Naive thymus-derived CD4-positive, alpha-beta T cell (primary cell): ENCODE measurements at regions not wholly inside any gene's neighbourhood (a gene's known extent, or its start where the extent isn't known, plus 50 kb on each side); places are given as distances from the start of the nearest gene placed in this dataset.

Experiments used
- ATAC-seq: fragments of 150-1000 bp; cut with Tn5 transposase; 2 replicates; pipeline ENCODE4 v1.10.0; 2021; ENCODE audit warnings: mild to moderate bottlenecking, moderate library complexity
- CTCF ChIA-PET: fragments of 350-600 bp; sonication (Branson Sonifier 250); formaldehyde crosslinking; loops from one replicate; lab custom pipeline; 2021; ENCODE audit warnings: antibody characterized with exemption; lab: Charles Lee
- POLR2A ChIA-PET: fragments of 350-600 bp; sonication (Branson Sonifier 250); formaldehyde crosslinking; loops from one replicate; lab custom pipeline; 2021; ENCODE audit warnings: antibody characterized with exemption, inconsistent platforms; lab: Charles Lee
- DNase-seq, 9 donors: peaks; one replicate each; pipeline versions ENCODE4 v3.0.0 to v3.0.0-alpha.2; 2020 to 2022; ENCODE audit warnings: mixed read lengths in 1 of 9
- H3K27ac ChIP-seq: one replicate; pipeline ENCODE4 v1.7.0; 2013; ENCODE audit warnings: mild to moderate bottlenecking, low read depth, low read length, moderate library complexity
- H3K27me3 ChIP-seq, 2 donors: one replicate each; pipeline ENCODE4 v1.7.0; 2013; ENCODE audit warnings: low read length in 2 of 2, mild to moderate bottlenecking in 2 of 2, moderate library complexity in 2 of 2; ENCODE audit not compliant: control insufficient read depth in 2 of 2, insufficient read depth in 2 of 2
- H3K36me3 ChIP-seq, 3 experiments: 1 replicate in 2 of 3; 2 replicates in 1 of 3; pipeline ENCODE4 v1.7.0; 2013; ENCODE audit warnings: low read length in 3 of 3, mild to moderate bottlenecking in 3 of 3, moderate library complexity in 1 of 3; ENCODE audit not compliant: insufficient read depth in 3 of 3, control insufficient read depth in 2 of 3
- H3K4me1 ChIP-seq, 2 donors: one replicate each; pipeline ENCODE4 v1.7.0; 2013; ENCODE audit warnings: low read length in 2 of 2, mild to moderate bottlenecking in 2 of 2, moderate library complexity in 1 of 2; ENCODE audit not compliant: control insufficient read depth in 2 of 2, insufficient read depth in 2 of 2
- H3K4me3 ChIP-seq: 2 replicates; pipeline ENCODE4 v1.7.0; 2013; ENCODE audit warnings: mild to moderate bottlenecking, low read length
- H3K9me3 ChIP-seq, 3 experiments: 1 replicate in 2 of 3; 2 replicates in 1 of 3; pipeline ENCODE4 v1.7.0; 2013; ENCODE audit warnings: low read length in 3 of 3; ENCODE audit not compliant: control insufficient read depth in 2 of 3
- H3K27ac Mint-ChIP-seq, 9 donors: one replicate each; pipeline ENCODE4 v1.8.0; 2020 to 2022; ENCODE audit warnings: mixed read lengths in 9 of 9, mild to moderate bottlenecking in 8 of 9, moderate library complexity in 5 of 9, inconsistent platforms in 2 of 9
- H3K27me3 Mint-ChIP-seq, 5 donors: one replicate each; pipeline ENCODE4 v1.8.0; 2021 to 2022; ENCODE audit warnings: mixed read lengths in 5 of 5, mild to moderate bottlenecking in 1 of 5
- H3K36me3 Mint-ChIP-seq, 5 donors: one replicate each; pipeline ENCODE4 v1.8.0; 2020 to 2022; ENCODE audit warnings: mixed read lengths in 5 of 5, mild to moderate bottlenecking in 3 of 5, inconsistent platforms in 1 of 5
- H3K4me1 Mint-ChIP-seq, 7 donors: one replicate each; pipeline ENCODE4 v1.8.0; 2020 to 2022; ENCODE audit warnings: mixed read lengths in 7 of 7, mild to moderate bottlenecking in 3 of 7, inconsistent platforms in 1 of 7
- H3K4me3 Mint-ChIP-seq, 10 donors: one replicate each; pipeline ENCODE4 v1.8.0; 2020 to 2022; ENCODE audit warnings: mild to moderate bottlenecking in 10 of 10, mixed read lengths in 10 of 10, moderate library complexity in 6 of 10, inconsistent platforms in 2 of 10
- H3K9me3 Mint-ChIP-seq, 11 donors: one replicate each; pipeline ENCODE4 v1.8.0; 2020 to 2022; ENCODE audit warnings: mixed read lengths in 11 of 11, mild to moderate bottlenecking in 4 of 11, inconsistent platforms in 1 of 11, moderate library complexity in 1 of 11
- intact Hi-C, 2 donors: fragments of 100-400 bp; cut with micrococcal nuclease; formaldehyde crosslinking; loops; one replicate each; pipeline ENCODE4 v1.15.1; 2023

GRCh38 chr1:101389547-101389929 lies 152.7 kb downstream of the S1PR1 start:
- Mint-ChIP-seq H3K36me3 (peaks cover 0 to 12% (median 5%) of the 10 kb centered on the region in 5 donors), H3K4me3 (no peak overlapping the region), H3K4me1 (peaks cover 0 to 6% (median 0%) of the 10 kb centered on the region in 7 donors), H3K9me3 (peaks cover 0 to 14% (median 7%) of the 10 kb centered on the region in 11 donors), H3K27ac (peak overlapping the region in 1 of 9 donors; percentile 56), H3K27me3 (peaks cover 0 to 9% (median 0%) of the 10 kb centered on the region in 5 donors)
- intact Hi-C loops, result no loop called here
- no peaks in the 10 kb centered on the region for H3K9me3 ChIP-seq
- no peaks in the 10 kb centered on the region for H3K36me3 ChIP-seq
- H3K27ac ChIP-seq, result no peak overlapping the region
- DNase-seq, result no peak
- H3K27me3 ChIP-seq, result no peaks in the 10 kb centered on the region
- ChIA-PET CTCF (no interaction called here), POLR2A (no interaction called here)
- no peaks in the 10 kb centered on the region for H3K4me1 ChIP-seq
- no peak for ATAC-seq
- no peak overlapping the region for H3K4me3 ChIP-seq

GRCh38 chr1:101392552-101392951 lies 155.7 kb downstream of the S1PR1 start:
- H3K4me1 ChIP-seq, result no peaks in the 10 kb centered on the region
- no peaks in the 10 kb centered on the region for H3K27me3 ChIP-seq
- H3K36me3 ChIP-seq, result no peaks in the 10 kb centered on the region
- no peak overlapping the region for H3K27ac Mint-ChIP-seq
- H3K4me3 Mint-ChIP-seq, result no peak overlapping the region
- CTCF ChIA-PET, result no interaction called here
- H3K36me3 Mint-ChIP-seq, result peaks cover 0 to 5% (median 0%) of the 10 kb centered on the region in 5 donors
- DNase-seq (no peak), ATAC-seq (no peak)
- no peak overlapping the region for H3K27ac ChIP-seq
- H3K4me1 Mint-ChIP-seq, result peaks cover 0 to 6% (median 0%) of the 10 kb centered on the region in 7 donors
- H3K9me3 ChIP-seq, result no peaks in the 10 kb centered on the region
- POLR2A ChIA-PET, result no interaction called here
- H3K27me3 Mint-ChIP-seq, result peaks cover 0 to 23% (median 0%) of the 10 kb centered on the region in 5 donors
- peaks cover 0 to 9% (median 0%) of the 10 kb centered on the region in 11 donors for H3K9me3 Mint-ChIP-seq
- intact Hi-C loops, result no loop called here
- no peak overlapping the region for H3K4me3 ChIP-seq

GRCh38 chr1:101394041-101394440 lies 157.2 kb downstream of the S1PR1 start:
- Mint-ChIP-seq H3K36me3 (no peaks in the 10 kb centered on the region), H3K9me3 (no peaks in the 10 kb centered on the region), H3K4me1 (peaks cover 0 to 4% (median 0%) of the 10 kb centered on the region in 7 donors), H3K27ac (peak overlapping the region in 1 of 9 donors; percentile 60), H3K27me3 (peaks cover 0 to 28% (median 0%) of the 10 kb centered on the region in 5 donors), H3K4me3 (no peak overlapping the region)
- no peak overlapping the region for H3K4me3 ChIP-seq
- ChIA-PET POLR2A (no interaction called here), CTCF (no interaction called here)
- no peak for DNase-seq
- H3K9me3 ChIP-seq, result no peaks in the 10 kb centered on the region
- no peaks in the 10 kb centered on the region for H3K27me3 ChIP-seq
- ATAC-seq, result no peak
- H3K4me1 ChIP-seq, result no peaks in the 10 kb centered on the region
- H3K27ac ChIP-seq, result no peak overlapping the region
- H3K36me3 ChIP-seq, result no peaks in the 10 kb centered on the region
- intact Hi-C loops, result no loop called here

- intact Hi-C loops, result no loop called here
- Histone ChIP-seq H3K36me3 (no peaks in the 10 kb centered on the region), H3K4me3 (no peak overlapping the region), H3K4me1 (no peaks in the 10 kb centered on the region), H3K27me3 (no peaks in the 10 kb centered on the region), H3K9me3 (no peaks in the 10 kb centered on the region), H3K27ac (no peak overlapping the region)
- Mint-ChIP-seq H3K27ac (no peak overlapping the region), H3K27me3 (peaks cover 0 to 36% (median 0%) of the 10 kb centered on the region in 5 donors), H3K9me3 (no peaks in the 10 kb centered on the region), H3K36me3 (no peaks in the 10 kb centered on the region), H3K4me1 (no peaks in the 10 kb centered on the region), H3K4me3 (no peak overlapping the region)
- CTCF ChIA-PET, result interaction anchor here (1.0 kb wide), 1 partner anchor 14 kb away, joined by 3 read pairs; no protein-coding TSS in a partner anchor
- DNase-seq (no peak), ATAC-seq (no peak)
- POLR2A ChIA-PET, result no interaction called here
These were observed 162.4 kb downstream of the S1PR1 start for GRCh38 chr1:101399222-101399621.

- peaks cover 0 to under 1% (median 0%) of the 10 kb centered on the region in 5 donors for H3K36me3 Mint-ChIP-seq
- Histone ChIP-seq H3K4me3 (no peak overlapping the region), H3K4me1 (no peaks in the 10 kb centered on the region), H3K9me3 (no peaks in the 10 kb centered on the region), H3K27ac (no peak overlapping the region), H3K27me3 (no peaks in the 10 kb centered on the region), H3K36me3 (no peaks in the 10 kb centered on the region)
- ChIA-PET CTCF (no interaction called here), POLR2A (no interaction called here)
- no peak overlapping the region for H3K4me3 Mint-ChIP-seq
- H3K27ac Mint-ChIP-seq, result no peak overlapping the region
- H3K9me3 Mint-ChIP-seq, result peaks cover 0 to 5% (median 0%) of the 10 kb centered on the region in 11 donors
- no peak for DNase-seq
- intact Hi-C loops, result no loop called here
- H3K27me3 Mint-ChIP-seq, result peaks cover 0 to 16% (median 4%) of the 10 kb centered on the region in 5 donors
- ATAC-seq, result no peak
- H3K4me1 Mint-ChIP-seq, result peaks cover 0 to 5% (median 0%) of the 10 kb centered on the region in 7 donors
These were observed 169.5 kb downstream of the S1PR1 start for GRCh38 chr1:101406271-101406670.

GRCh38 chr1:101406681-101407080 lies 169.9 kb downstream of the S1PR1 start:
- peaks cover 0 to 6% (median 1%) of the 10 kb centered on the region in 11 donors for H3K9me3 Mint-ChIP-seq
- intact Hi-C loops, result no loop called here
- H3K9me3 ChIP-seq, result no peaks in the 10 kb centered on the region
- peaks cover 0 to 5% (median 0%) of the 10 kb centered on the region in 7 donors for H3K4me1 Mint-ChIP-seq
- ChIA-PET POLR2A (no interaction called here), CTCF (no interaction called here)
- DNase-seq, result no peak
- H3K4me1 ChIP-seq, result no peaks in the 10 kb centered on the region
- H3K27me3 ChIP-seq, result no peaks in the 10 kb centered on the region
- peaks cover 0 to 20% (median 4%) of the 10 kb centered on the region in 5 donors for H3K27me3 Mint-ChIP-seq
- H3K4me3 ChIP-seq, result no peak overlapping the region
- ATAC-seq, result no peak
- H3K36me3 Mint-ChIP-seq, result peaks cover 0 to 4% (median 0%) of the 10 kb centered on the region in 5 donors
- H3K27ac Mint-ChIP-seq, result no peak overlapping the region
- no peaks in the 10 kb centered on the region for H3K36me3 ChIP-seq
- no peak overlapping the region for H3K4me3 Mint-ChIP-seq
- H3K27ac ChIP-seq, result no peak overlapping the region

GRCh38 chr1:101407505-101408211 lies 170.8 kb downstream of the S1PR1 start:
- H3K27me3 ChIP-seq, result no peaks in the 10 kb centered on the region
- peaks cover 0 to 6% (median 0%) of the 10 kb centered on the region in 5 donors for H3K36me3 Mint-ChIP-seq
- H3K4me1 ChIP-seq, result no peaks in the 10 kb centered on the region
- H3K9me3 ChIP-seq, result no peaks in the 10 kb centered on the region
- no peak overlapping the region for H3K27ac ChIP-seq
- H3K36me3 ChIP-seq, result no peaks in the 10 kb centered on the region
- H3K9me3 Mint-ChIP-seq, result peaks cover 0 to 9% (median 3%) of the 10 kb centered on the region in 11 donors
- ChIA-PET POLR2A (no interaction called here), CTCF (interaction anchor here (0.7 kb wide), 1 partner anchor 12 kb away, joined by 3 read pairs; no protein-coding TSS in a partner anchor)
- H3K4me3 Mint-ChIP-seq, result no peak overlapping the region
- H3K4me1 Mint-ChIP-seq, result peaks cover 0 to 5% (median 0%) of the 10 kb centered on the region in 7 donors
- no peak overlapping the region for H3K27ac Mint-ChIP-seq
- intact Hi-C loops, result no loop called here
- DNase-seq, result no peak
- peak; percentile 31 for ATAC-seq
- peaks cover 0 to 25% (median 4%) of the 10 kb centered on the region in 5 donors for H3K27me3 Mint-ChIP-seq
- no peak overlapping the region for H3K4me3 ChIP-seq
